ENCODE measurements at regions not wholly inside any gene's neighbourhood (a gene's known extent, or its start where the extent isn't known, plus 50 kb on each side); places are given as distances from the start of the nearest gene placed in this dataset.

DNA sequence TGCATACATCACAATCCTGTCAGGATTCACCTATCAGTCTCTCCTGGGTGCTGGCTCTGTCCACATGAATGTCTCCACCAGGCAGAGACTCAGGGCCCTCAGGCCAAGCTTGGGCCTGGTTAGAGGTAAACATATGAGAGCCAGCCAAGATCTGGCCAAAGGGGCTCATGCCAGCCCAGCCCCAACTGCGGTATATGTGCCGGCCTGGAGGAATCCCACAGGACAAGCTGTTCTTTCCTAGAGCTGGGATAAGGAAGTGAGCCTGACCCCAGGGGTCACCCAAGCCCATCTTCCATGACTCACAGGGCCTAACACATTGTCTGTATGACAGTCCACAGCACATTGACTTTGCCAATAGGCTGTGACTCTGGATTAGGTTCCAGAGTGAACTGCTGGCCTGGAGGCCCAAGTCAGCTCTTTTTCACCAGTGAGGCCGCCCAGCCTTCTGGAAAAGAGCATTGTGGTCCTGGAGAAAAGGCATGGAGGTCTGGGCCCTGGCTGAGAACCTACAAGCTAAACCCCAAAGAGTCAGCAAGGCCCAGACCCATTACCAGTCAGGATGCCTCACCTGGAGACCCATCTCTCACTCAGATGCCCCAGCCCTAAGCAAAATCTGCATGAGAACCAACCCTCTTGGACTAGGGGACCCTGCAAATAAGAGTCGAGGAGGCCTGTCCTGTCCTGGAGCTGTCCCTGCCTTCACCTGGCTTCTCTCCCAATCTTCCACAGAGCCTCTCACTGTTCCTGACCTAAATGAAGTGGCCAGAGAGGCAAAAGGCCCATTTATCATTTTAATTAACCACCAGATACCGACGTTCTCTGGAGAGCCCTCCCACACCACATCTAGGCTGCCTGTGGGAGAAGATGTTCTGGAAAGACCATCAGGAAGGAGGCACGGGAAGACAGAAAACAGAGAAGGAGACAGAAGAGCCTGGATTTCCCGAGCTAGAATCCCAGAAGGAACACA is 120.9 kb upstream of the PKDCC start:
- DNase-seq = no peak

DNA sequence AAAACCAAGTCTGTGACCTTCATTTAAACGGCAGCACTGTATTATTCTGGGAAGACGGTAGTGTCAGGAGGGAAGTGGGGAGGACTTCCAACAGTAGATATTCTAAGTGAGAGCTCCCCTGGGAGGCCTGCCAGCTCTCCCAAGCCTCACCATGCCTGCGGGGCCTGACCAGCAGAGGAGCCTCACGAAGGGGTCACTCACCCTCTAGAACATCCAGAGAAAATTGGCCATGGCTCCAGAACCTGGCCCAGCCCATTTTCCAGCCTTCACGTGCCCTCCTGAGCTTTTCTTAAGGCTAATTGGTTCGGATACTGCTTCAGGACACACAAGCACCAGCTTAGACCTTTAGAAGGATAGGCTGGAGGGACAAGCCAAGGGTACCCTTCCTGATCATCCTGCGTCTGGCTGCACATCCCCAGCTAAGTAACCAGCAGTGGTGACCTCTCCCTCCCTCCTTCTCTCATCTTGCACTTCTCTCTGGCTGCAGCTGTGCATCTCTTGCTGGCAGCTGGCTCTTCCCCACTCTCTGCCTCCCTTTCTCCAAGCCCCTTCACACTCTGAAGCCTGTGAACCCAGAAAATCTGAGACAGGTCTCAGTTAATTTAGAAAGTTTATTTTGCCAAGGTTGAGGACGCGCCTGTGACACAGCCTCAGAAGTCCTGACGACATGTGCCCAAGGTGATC is 120.1 kb upstream of the PKDCC start:
- DNase-seq = no peak

DNA sequence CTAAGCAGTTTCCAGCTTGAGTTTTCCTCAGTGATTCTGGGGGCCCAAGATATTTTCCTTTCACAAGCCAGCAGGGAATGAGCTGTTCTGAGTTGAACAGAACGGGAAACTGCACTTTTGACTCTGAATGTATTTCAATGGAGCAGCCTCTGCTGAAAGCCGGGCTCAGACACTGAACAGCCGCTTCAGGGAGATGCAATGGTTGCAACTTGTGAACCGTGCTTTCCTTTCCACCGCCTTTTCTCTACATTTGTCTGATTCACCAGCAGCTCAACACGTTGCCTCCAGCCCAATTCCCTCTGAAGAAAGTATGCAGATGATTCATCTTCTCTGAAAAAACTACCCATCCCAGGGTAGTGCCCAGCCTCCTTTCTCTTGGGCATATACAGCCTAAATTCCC is 119.3 kb upstream of the PKDCC start:
- DNase-seq = no peak

DNA sequence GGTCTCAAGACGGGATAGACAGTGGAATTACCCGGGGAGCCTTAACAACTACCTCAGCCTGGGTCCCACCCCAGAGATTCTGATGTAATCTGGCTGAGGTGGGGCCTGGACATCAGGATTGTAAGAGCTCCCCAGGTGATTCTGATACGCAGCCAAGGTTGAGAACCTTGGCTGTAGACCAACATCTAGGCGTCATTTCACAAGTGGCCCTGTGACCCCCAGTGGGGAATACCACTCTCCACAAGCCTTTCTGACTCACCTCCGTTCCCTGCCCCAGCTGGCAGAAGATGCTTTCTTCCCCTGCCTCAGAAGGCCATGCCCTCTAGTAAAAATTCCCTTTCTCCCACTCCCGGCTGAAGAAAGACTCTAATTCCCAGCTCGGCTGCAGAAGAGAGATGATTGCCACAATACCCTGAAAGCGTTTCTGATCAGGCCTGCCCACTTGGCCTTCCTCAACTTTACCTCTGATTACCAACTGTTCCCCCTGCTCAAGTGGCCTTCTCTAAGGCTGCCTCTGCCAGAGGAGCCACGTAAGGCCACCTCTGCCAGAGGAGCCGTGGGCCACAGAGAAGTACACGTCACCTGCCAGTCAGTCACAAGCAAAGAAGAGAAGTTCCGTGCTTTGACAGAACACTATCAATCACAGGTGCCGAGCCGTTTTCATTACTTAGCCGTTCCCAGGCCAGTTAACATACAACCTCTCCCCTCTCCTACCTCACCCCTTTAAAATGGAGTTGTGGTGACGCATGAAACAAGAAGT is 116.8 kb upstream of the PKDCC start:
- no peak for DNase-seq

DNA sequence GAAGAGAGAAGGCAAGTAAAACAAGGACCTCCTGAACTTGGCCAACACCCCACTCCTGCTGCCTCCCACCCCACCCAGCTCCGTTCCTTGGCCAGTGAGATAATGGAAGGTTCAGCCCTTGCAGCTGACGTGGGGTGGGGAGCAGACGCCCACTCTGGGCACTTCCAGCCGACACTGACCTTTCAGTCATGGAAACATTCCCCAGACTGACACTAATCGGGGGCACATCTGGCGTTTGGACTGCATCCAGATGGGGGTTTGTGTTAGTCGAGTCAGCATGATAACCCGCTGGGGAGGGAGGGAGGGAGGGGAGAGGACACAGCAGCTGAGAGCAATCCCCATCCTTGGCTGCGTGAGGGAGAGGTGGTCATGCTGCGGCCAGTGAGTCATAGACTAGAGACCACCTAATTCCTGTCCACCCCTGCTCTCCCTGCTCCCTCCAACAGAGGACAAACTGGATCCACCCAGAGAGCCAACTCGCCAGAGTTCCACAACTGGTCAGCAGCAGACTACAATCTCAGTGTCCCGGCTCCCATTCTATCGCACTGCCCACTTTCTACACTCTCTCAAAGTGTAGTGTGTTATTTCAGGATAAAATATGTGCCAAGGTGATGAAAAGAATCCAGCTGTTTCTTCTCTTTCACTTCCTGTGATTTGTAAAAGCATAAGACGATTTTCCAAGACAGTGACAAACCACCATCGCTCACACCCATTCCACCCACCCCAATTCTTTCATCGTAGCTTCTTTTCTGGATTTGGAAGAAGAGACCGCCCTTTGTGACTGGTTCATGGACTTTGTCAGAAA is 115.4 kb upstream of the PKDCC start:
- DNase-seq = no peak

DNA sequence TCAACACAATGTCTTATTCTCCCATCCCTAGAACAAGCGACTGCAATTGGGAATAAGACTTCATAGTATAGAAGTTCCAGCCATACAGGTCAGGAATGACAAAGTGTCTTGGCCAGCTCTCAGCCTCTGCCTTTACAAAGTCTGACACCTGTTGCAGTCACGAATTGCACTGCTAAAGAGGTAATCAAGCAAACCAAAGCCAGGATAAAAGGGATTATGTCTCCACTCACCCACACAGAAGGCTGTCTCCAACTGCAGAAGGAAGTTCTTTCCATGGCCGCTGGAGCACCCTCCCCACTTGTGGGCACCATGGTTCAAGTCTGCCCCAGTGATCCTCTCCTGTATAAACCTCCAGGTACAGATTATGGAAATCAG is 114.8 kb upstream of the PKDCC start:
- no peak for DNase-seq

DNA sequence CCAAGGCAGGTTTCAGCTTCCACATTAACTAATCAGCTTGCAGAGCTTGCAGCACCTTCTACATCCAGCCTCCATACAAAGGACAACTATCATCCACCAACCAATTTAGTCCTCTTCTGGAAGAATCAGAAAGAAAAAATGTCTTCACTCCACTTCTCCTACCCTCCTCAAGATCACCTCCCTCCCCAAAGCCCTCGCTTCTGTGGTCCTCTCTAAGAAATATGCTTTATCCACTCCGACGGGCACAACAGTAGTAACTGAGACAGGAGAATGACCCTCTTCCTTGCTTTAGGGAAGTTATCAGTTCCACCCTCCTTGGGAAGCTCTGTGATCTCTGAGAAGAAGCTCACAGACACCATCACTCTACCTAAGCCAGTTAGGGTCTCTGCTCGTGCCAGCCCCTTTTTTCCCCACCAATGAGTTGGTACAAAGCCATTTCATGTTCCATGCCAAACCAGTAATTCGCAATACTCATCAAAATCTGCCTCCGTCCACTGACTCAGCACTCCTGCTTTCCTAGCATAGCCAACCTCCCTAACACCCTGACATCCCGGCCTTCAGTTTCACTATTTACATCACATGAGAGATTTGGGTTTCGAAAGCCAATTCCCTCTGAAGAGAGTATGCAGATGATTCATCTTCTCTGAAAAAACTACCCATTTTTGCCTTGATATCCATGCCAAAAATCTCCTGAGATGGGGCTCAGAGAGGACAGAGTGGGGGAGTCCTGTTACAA is 114.1 kb upstream of the PKDCC start:
- no peak for DNase-seq

DNA sequence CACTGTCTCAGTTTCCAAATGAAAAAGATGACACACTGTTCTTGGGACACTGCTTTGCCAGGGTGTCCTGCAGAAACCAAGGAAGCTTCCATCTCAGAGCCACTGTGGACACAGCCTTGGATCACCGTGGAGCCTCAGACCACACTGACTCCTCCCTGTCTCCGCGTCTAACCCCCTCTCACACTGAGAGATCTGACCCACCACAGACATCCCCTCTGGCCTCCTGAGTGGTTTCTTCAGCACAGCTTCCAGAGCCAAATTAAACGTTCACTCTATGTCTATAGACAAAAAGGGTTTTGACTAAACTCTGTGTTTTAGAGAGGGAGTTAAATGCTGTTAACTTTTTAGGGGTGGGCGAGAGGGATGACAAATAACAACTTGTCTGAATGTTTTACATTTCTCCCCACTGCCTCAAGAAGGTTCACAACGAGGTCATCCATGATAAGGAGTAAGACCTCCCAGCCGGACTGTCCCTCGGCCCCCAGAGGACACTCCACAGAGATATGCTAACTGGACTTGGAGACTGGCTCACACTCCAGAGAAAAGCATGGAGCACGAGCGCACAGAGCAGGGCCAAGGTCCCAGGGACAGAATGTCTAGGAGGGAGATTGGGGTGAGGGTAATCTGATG is 113.4 kb upstream of the PKDCC start:
- no peak for DNase-seq

DNA sequence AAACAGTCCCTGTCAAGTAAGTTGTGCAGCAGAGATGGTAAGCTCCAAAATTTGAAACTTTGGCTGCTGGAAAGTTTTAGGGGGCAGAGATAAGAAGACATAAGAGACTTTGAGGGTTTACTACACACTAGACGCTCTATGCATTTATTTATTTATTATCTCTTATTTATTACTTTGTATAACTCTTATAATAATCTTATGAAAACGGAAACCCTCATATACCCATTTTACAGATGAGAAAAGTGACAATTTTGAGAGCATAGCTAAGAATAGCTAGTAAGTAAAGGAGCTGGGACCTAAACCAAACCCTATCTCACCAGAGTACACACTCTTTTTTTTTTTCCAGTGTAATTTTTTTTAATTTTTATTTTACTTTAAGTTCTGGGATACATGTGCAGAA is 112.8 kb upstream of the PKDCC start:
- DNase-seq = no peak

DNA sequence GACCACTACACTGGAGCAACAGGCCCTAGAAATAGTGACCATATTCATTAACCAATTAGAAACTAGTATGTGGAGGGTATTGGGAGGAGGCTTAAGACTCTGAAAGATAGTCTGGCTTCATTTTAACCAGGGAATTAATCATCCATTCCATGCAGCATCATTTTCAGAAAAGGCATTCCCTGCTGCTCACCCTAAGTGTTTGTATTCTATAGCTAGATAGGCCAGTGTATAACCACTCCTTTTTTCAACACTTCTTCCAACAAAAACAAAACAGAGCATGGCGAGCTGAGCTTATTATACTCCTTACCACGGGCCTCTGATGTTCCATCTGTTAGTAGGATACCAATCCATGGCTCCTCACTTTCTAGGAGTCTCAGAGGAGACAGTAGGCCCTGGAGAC is 112.0 kb upstream of the PKDCC start:
- DNase-seq = no peak

DNA sequence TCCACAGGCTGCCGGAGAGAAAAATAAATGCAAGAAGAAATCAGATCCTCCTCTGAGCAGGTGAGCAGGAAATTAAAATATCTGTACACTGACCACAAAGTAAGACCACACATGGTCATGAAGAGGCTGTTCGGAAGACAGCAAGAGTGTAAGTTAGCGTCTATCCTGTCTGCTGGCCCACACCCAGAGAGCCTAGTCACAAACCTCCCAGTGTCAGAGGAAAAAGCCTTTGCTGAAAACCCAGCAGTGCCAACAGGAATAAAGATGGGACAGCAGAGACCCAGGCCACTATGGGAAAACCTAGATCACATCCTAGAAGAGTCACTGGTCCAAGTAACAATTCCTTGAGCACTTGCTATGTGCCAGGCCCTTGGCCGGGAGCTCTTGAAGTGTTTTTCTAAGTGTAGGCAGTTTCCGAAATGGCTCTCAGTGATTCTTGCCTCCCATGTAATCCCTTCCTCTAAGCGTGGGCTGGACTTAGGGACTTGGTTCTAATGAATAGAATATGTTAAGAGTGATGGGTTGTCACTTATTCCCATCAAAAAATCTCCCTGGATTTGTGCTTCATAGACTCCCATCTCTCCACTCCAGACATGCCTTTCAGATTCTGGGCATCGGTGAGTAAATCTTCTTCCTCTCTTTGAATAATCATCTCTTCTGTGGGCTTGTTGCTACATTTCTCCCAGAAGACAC is 110.9 kb upstream of the PKDCC start:
- DNase-seq = no peak

DNA sequence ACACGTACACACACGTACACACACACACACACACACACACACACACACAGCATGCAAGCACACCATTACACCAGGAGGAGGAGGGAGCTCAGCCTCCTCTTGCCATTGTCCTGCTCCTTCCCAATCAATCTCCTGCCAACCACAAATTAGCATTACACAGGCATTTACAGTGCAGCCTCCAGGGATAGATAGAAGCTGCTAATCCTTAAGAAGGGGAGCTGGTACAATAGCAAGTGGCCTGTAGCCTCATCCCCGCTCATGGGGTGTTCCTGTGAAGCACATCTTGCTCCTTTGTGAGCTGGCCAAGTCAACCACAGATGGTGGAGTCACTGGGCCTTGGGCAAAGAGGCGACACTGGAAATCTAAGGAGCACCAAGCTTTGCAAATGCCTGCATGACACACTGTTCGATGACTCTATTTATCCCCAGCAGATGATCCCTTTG is 110.3 kb upstream of the PKDCC start:
- no peak for DNase-seq

DNA sequence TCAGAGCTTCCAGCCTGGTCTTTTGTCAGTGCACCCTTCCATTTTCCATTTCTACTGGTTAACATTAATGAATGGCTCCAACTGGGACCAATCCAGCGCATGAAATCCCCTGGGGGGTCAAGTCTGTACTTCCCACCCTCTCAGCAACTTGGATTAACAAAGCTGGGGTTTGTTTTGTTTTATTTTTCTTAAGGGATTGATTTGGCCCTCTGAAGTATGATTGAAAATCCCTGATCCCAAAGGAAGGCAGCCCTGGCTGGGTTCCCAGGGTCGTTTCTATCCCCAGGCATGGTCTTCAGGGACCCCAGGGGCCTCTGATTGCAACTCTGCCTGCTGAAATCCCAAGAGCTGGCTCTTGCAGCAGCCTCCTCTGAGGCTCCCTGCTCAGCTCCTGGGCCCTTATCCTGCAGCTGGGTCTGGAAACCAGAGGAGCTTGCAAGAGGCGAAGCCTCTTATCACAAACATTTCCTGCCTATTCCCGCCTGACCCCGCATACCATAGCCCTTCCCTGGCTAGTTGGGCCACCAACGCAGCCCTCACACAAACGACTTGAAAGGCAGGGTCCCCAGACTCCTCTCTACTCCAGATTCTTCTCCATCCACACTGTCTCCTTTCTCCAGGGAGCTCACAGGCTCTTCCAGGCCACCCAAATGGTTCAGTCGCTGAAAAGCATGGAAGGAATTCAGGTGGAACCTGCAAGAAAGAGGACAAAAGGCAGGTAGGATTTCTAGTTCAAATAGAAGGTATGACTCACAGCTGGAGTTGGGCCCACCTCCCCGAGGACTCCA is 109.7 kb upstream of the PKDCC start:
- no peak for DNase-seq

DNA sequence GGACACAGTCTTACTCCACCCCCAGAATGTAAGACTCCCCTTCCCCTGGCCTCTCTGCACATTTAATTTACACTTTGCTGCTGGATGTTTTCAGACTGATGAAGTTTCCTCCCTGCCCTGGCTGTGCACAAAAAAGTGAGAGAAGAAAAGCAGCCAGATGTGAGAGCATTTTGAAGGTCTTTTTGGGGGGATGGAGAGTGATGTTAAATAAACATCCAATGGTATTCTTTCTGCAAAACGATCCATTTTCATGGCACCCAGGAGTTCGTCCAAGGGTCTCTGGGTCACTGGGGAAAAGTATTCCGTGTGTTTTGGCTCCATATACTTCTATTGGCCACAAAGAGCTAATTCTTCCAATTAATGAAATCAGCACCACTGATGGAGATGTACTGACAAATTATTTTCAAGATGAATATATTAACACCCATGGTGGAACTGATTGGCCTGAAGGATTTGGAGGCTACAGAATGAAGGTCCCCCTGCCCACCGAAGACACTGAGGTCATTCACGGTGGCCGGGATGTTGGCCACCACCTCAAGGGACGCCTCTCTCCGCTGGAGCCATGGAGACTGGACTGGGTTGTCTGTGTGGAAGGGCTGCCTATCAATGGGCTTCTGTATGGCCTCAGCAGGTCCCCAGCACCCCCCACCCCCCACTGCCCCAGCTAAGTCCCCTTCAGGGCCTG is 107.6 kb upstream of the PKDCC start:
- no peak for DNase-seq

DNA sequence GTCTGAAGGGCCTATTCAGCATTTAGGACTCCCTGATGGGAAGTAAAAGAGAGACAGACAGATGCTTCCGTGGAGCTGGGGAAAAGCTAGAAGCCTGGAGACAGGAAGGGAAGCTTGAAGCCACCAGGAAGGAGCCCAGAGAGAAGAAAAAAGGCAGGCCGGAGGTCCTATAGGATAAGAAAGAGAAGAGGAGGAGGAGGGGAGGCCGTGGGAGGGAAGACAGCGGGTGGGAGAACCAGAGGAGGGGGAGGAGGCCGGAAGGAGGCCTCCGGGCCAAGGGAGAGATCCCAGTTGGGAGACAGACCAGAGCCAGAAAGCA is 107.1 kb upstream of the PKDCC start:
- DNase-seq = no peak

DNA sequence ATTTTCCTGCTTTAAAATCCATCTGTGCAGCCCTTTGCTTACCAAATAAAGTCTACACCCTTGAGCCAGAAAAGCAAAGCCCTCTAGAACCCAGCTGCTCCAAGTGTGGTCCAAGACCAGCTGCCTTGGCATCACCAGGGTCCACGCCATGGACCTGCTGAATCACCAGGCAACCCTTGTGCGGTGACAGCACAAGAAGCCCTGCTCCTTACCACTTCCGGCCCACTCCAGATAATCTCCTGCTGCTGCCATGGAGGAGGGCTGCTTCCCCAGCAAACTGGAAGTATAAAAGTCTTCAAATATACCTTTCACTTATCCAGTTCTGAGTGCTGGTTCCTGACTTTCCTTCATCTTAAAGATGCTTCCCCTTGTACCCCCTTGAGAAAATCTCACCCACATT is 106.0 kb upstream of the PKDCC start:
- DNase-seq = no peak

DNA sequence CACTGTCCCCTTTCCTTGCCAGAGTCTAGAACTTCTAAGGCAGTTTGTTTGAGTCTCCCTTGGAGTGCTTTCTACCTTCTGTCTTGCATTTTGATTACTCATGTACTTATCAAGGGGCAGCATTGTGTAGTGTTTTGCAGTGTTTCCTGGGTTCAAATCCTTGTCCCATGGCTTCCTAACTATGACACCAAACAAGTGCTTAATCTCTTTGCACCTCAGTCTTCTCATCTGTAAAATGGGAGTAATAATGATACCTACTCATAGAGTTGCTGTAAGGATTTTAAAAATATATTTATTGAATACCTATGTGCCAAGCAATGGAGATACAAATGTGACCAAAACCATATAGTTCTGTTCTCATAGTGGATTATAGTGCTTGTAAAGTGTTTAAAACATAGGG is 105.5 kb upstream of the PKDCC start:
- no peak for DNase-seq

DNA sequence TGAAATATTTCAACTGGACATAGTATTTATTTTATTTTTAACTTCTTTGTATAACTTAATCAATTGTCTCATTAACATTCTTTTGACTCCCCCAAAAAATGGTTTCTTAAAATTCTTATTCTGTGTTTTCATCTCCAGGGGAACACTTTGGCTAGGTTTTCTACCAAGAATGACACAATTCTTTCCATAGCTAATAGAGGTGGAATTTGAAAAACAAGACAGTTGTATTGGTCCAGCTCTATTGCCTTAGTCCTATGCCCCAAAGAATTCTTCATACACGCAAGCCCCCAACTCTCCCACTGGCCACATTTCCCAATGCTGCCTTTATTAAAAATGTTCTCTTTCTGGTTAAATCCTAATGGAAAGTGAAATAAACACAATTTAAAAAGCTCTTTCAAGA is 104.7 kb upstream of the PKDCC start:
- no peak for DNase-seq

DNA sequence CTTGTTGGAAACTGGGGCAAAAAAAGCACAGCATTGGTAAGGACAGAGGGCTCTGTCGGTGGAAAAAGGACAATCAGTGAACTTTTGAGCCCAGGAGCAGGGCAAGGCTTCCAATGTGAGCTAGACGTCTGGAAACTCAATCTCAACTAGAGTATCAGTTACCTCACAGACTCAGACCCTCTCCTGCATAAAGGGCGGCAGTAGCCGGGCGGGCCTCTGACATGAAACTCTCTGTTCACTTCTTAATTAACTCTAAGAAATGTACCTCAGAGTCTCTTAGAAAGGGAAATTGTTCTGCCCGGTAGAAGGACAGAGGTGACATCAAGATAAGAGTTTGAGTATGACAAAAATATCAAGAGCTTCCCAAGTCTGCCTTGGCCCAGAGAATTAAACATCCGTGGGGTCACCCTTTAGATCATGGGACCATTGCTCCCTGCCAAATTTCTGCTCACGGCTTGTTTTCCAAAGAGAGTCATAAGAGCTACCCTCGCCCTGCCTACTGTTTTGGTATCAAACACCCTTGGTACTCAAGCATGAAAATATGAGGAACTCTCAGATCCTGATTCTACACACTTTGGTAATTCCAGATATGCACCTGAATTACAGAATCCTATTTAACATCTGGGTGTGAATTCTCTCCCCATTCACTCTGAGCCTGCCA is 103.5 kb upstream of the PKDCC start:
- DNase-seq = no peak
